ENCODE measurements at regions not wholly inside any gene's neighbourhood (a gene's known extent, or its start where the extent isn't known, plus 50 kb on each side); places are given as distances from the start of the nearest gene placed in this dataset.
"Not testable (repeated sequence)": the region's sequence is repeated elsewhere in the genome, so short reads cannot be mapped to it uniquely, and the experiment has no call there.

DNA sequence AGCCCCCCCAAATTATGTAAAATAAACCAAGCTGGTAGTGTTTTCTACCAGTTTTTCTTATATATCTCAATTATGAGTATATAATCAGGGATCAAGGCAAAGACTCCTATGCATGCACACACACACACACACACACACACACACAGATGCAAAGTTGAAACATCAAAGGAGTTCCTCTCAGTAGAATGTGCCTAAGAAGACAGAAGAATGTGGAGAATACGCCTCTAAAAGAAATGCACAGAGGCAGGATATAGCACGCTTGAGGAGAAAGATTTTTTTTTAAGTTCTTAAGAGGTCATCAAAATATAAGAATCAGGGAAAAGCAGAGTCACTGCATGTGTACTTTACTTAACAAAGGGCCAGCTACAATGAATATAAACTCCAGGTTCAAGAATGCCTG lies 138.2 kb upstream of the CLEC14A start:
- DNase-seq, result no peak

DNA sequence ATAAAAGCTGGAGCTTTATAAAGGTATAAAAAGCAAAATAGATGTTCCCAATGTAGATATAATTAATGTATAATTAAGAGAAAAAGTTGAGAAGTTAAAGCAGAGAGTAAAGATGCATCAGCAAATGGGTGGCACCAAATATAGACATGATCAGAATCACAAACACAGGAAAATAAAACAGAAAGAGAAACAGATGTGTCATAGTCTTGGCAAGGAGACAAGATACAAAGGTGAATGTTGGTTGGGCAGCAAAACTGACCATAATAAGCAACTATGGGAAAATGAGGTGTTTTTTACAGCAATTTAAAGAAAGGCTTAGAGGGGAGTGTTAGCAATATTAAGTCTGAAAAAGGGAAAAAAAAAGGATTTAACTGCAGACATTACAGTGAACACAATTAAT lies 135.4 kb upstream of the CLEC14A start:
- DNase-seq, result no peak

DNA sequence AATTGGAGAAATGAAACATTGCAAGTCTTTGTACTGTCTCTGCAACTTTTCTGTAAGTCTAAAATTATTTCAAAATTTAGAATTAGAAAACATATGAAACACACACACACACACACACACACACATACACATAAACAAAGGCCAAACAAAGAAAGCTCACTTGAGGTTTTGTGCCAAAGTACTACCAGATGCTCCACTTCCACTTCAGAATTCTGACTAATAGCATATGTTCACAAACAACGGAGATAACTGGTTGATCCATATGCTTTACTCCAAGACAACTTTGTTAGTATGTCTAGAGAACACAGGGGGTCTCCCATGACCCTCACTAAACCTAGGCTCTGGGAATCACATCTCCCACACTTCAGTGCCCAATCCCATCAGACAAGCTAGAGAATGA lies 133.8 kb upstream of the CLEC14A start:
- DNase-seq, result no peak

DNA sequence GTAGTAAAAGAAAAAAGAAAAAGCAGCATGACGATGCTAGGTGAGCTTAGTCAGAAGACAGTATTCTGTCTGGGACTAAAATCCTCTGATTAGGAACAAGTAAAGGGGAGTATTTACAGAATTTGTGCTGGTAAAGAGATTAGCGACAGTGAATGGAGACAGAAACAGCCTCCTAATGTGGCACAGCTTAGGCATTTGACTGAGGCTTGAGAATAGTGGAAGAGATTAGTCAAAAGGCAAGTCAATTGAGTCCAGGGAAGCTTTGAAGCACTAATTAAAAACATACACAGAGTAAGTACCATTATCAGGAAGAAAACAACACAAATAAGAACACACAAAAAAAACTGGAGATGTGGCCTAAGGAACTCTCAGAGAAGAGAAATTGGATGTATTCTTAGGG lies 131.9 kb upstream of the CLEC14A start:
- no peak for DNase-seq

DNA sequence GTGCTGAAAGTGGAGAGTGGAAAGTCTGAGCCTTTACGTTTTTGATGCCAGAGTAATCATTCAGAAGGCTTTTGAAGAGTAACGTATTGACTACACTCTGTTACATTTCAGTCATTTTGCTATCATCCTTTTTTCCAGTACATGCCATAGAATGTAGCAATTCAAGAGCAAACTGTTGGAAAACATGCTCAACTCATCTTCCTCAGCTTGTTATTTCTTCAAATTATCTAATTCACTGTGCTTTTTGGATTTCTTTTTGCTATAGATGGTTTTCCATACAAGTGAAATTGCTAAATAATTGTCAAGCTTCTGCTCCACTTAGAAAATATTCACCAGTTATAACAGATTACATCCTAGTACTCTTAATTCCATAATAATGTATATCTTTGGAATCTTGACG lies 129.9 kb upstream of the CLEC14A start:
- DNase-seq, result no peak

DNA sequence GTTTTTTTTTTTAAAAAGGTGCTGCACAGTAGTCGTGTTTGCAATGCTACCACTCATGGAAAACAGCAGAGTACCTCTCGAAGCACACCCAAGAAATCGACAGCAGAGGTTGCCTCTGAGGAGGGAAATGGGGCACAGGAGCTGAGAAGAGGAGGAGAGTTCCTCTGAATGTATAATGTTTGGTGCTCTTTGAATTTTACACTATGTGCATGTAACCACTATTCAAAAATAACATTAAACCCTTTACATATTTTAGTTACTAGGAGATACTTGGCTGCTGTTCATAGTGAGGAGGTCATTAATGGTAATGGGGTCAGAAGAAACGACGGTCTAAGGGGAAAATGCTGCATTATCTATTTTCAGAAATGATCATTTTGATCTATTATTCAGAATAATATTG lies 129.4 kb upstream of the CLEC14A start:
- DNase-seq, result no peak

DNA sequence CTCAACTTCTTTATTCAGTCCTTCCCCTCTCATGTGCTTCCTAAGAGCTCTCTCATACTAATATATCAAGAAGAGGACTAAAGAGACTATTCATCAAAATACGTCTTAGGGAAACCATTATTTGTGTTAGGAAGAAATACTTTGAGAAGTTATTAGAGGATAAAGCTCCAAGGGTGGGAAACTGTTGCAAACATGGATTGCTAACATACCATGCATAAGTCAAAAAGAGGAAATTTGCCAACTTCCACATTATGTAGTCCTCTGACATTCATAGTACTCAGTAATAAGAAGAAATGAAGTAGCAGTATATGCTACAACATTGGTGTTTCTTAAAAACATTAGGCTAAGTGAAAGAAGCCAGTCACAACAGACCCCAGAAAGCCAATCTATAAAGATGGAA lies 128.8 kb upstream of the CLEC14A start:
- DNase-seq, result no peak

DNA sequence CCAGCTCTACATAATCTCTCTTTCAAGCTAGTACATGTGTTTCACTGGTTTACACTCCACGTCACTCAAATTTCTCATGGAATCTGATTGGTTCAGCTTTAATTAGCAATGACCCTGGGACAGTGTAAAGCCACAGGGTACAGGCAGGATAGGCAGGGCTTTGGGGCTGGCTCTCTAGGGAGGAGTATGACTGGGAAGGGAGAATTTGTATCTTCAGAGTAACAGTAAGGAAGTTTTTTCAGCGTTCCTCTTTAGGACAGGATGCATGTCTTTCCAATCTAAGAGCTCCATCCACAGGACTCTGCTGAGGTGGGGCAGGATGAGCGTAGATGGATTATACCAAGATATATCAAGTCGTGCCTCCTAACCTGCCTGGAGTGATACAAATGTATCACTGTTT lies 112.0 kb upstream of the CLEC14A start:
- DNase-seq, result no peak

DNA sequence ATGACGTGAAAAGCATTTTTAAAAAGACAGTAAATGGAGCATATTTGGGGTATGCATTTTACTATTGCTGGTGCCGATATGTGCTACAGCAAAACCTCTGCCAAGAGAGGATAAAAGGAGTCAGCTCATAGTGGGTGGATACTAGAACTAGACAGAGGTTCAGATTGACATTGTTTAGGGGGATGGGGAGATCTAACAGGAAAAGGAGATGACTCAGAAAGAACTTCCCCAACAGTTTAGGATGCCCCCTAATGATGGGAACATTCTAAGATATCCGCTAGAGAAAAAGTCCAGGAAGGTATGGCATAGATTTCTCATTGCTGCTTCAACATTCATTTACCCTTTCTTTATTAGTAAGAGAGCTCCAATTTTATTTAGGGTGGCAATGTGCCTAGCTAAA lies 110.5 kb upstream of the CLEC14A start:
- DNase-seq, result no peak

DNA sequence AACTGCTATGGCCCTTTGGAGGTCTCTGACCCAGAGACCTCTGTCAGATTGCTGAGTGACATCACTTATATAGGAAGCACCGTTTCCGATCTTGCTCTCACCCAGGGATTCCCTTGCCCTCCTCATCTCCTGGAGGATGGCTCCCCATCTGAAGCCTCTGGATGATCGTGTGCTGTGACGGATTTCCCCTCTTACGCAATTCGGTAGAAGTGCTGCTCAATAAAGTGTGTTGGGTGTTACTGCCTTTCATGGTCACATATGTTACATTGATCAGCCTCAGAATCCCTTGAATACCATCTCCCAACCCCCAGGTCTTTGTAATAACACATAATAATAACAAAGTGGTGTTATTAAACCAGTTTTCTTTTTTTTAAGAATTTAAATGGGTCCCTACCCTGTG lies 107.3 kb upstream of the CLEC14A start:
- no peak for DNase-seq

DNA sequence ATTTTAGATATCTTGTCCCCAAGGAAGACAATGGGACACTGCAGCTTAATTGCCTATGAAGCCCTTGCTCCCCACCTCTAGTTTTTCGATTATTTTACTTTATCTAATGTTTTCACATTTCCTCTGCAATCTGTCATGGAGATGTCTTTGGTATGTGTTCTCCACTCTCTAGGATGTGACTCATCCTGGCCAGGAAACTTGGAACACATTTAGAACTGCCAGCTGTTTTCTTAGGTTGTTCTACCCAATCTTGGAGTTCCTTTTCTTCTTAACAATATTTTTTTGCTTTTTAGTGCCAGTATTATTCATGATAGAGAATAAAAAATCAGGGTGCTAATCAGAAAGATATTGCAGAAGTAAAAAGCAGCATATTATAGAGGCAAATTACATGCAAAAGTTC lies 101.7 kb upstream of the CLEC14A start:
- no peak for DNase-seq

DNA sequence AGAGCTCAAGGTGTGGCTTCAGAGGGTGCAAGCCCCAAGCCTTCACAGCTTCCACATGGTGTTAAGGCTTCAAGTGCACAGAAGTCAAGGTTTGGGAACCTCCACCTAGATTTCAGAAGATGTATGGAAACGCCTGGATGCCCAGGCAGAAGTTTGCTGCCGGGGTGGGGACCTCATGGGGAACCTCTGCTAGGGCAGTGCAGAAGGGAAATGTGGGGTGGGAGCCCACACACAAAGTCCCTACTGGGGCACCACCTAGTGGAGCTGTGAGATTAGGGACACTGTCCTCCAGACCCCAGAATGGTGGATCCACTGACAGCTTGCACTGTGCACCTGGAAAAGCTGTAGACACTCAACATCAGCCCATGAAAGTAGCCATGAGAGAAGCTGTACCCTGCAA lies 99.6 kb upstream of the CLEC14A start:
- DNase-seq, result not testable (repeated sequence)

DNA sequence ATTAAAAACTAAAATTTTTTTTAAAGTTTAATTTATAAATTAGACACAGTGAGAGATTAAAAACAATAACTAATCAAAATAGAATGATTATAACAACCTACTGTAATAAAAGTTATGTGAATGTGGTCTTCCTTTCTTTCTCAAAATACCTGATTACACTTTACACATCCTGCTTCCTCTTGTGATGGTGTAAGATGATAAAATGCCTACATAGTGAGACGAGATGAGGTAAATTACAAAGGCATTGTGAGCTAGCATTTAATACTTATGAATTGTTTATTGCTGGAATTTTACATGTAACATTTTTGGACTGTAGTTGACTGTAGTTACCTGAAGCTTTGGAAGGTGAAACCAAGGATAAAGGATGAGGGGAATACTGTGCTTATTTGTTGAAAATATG lies 94.2 kb upstream of the CLEC14A start:
- no peak for DNase-seq

DNA sequence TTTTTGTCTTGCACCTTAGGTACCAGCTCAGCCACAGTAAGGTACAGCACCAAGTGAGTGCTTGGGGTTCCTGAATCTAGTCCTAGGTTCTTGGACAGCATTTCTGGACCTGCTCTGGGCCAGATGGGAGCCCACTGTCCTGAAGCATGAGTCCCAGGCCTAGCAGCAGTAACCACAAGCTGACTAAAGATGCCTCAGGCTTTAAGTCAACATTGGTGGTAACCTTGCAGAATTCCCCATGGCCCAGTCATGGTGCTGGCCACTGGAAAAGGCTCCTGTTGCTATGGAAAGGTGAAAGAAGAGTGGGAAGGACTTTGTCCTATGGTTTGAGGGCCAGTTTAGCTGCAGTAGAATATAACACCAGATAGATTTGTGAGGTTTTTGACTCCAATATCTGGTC lies 86.9 kb upstream of the CLEC14A start:
- no peak for DNase-seq

DNA sequence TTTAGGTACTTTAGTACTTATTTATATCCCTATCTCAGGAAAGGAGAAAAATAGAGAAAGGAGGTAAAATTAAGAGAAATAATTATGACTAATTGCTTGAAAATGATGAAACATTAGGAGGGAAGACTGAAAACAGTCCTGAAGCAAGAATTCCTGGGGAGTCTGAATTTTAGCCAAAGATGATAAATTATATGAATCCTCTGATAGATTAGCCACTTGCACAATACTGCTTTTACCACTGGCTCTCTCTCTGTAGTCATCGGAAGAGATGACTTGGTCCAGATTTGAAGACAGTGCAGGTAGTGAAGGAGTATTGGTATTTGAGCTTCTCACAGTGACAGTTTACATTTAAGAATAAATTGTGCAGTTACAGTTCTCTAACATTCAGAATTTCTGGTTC lies 83.8 kb upstream of the CLEC14A start:
- no peak for DNase-seq

DNA sequence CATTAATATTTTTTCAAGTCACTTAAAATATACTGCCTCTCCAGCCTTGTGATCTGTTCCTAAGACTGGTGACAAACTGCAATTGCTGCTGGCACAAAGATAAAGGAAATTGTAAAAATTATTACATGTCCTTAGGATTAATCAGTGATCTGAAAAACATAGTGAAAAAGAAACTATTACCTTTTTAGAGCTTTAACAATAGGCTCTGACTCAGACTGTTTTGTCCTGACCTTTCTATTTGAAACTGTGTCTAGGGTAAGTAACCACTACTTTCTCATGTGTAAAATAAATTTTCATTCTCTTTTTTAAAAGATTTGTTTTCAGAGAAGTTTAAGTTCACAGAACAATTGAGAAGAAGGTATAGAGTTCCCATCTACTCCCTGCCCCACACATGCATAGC lies 80.4 kb upstream of the CLEC14A start:
- no peak for DNase-seq

DNA sequence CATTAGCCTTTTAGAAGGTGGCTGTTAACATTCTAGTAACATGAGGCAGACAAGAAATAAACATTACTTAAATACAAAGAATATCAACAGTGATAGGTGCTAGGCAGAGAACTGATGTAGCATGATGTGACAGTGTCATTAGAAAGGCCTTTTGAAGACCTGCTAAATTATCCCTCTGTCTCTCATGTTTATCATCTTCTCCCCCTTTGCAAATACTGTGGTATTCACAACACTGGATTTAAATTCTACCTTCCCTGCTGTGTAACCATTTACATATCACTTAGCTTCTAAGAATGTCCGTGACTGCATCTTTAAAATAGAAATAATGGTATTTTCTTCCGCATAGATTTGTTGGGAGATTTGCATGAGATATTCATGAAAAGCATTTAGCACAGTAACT lies 74.4 kb upstream of the CLEC14A start:
- no peak for DNase-seq

DNA sequence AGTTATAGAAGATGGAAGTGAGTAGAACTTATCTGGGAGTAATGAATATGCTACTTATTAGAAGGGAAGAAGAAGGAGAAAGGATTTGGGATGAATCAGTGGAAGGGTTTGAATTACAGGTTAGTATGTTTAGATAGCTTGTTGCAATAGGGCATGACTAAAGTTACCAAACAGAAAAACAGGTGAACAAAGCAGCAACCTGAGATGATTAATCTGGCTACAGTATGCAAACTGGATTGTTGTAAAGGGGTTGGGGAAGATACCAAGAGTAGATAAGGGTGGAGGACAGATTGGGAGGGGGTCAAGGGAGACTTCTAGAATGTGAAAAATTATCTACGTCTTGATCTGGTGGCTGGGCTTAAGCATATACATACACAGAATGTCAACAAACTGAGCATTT lies 73.4 kb upstream of the CLEC14A start:
- no peak for DNase-seq

DNA sequence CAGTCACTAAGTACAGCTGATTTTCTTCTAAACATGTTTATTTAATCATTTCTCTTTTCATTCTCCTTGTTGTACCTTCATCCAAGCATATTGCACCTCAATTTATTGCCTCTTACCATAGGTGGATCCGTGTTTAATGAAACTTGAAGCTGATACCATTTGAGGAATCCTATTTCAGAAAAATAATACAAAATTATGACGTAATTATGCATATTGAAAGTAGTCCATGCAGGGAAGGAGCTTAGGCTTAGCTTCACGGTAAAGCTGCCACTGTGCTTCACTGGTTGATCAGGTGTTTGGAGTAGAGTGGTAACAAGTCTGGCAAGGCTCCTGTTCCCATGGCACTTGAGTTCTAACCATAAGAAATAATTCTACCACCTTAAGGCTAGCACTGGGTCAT lies 61.0 kb upstream of the CLEC14A start:
- no peak for DNase-seq

DNA sequence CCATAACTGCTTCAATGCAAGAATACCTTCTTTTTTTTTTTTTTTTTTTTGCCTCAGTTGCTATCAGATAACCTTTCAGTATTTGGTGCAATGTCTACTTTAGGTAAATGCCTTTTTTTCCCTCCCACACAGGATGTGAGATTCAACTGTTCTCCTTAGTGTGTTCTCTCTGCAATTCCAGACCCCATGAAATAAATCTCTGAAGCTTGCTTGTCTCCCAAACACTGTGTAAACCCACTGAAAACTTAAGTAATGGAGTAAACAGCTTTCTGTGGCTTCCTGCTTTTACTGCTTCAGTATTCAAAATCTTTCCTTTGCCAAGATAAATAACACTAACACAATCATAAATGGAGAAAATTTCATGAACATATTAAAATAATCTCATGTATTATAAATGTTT lies 55.8 kb upstream of the CLEC14A start:
- DNase-seq, result no peak

DNA sequence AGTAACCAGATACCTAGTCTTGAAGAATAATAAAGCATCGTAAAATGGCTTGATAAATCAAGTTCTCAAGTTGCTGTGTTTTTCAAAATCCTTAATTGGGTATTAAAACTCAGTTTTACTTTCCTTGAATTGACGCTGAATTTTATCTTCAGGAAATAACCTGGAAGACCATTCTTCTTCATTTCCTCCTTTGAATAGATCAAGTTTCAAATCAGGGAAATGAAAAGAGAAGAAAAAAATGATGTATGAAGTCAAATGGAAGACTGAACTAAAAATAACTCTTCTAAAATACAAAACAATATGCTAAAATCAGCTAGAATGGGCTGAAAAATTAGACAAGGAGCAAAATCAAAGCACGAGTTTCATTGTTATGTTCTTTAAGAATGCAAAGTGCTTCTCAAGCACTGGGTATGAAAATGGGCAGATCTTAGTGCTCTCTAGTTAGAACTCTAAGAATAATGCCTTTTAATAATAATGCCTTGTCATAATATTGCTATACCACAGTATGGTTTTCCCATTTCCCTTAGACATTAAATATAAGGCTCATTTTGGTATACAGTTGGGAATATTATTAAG lies 54.6 kb upstream of the CLEC14A start:
- no peak for DNase-seq

DNA sequence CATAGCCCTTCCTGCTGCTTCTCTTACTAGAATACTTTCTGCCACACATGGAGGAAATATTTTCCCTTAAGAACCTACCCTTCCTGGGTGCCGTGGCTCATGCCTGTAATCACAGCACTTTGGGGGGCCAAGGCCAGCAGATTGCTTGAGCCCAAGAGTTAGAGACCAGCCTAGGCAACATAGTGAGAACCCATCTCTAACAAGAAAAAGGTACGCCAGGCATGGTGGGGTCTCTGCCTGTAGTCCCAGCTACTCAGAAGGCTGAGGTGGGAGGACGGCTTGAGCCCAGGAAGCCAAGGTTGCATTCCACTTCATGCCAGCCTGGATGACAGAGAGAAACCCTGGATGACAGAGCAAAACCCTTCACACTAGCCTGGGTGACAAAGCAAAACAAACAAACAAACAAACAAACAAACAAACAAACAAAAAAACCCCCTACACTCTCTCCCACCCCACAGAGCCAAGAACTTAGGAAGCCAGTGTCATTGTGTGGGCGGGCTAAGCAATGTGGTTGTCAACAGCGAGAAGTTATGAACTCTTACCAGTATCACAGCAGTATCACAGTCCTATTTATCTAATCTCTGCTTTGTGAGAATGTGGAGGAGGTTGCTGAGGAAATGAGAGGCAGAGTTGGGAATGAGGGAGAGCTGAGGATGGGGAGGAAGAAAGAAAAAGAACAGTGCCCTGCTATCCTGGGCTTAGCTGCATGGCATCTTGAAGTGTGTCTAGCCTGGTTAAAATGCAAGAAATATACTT lies 53.8 kb upstream of the CLEC14A start:
- DNase-seq, result no peak
